Adrenal gland (tissue), 5 donors: ENCODE measurements at regions not wholly inside any gene's neighbourhood (a gene's known extent, or its start where the extent isn't known, plus 50 kb on each side); places are given as distances from the start of the nearest gene placed in this dataset.

Source experiments
- POLR2A ChIP-seq, 2 donors: fragments of 450-650 bp; IDR thresholded peaks; one replicate each; pipeline ENCODE4 v1.6.1; 2017; ENCODE audit warnings: antibody characterized with exemption in 2 of 2, mild to moderate bottlenecking in 2 of 2, moderate library complexity in 1 of 2
- TF ChIP-seq, protein P1 (sequence below), 6 experiments: fragments of 450-650 bp in 4 of 6; fragments of 200-600 bp in 2 of 6; sonication (generic) in 1 of 6; IDR thresholded peaks; 1 replicate in 5 of 6; 2 replicates in 1 of 6; pipeline versions ENCODE4 v1.5.1 to v1.8.0; 2016 to 2021; ENCODE audit warnings: antibody characterized with exemption in 6 of 6, mild to moderate bottlenecking in 2 of 6, moderate library complexity in 1 of 6
- donor health status: DM: no; HTN: no; CAD: no.

DNA sequence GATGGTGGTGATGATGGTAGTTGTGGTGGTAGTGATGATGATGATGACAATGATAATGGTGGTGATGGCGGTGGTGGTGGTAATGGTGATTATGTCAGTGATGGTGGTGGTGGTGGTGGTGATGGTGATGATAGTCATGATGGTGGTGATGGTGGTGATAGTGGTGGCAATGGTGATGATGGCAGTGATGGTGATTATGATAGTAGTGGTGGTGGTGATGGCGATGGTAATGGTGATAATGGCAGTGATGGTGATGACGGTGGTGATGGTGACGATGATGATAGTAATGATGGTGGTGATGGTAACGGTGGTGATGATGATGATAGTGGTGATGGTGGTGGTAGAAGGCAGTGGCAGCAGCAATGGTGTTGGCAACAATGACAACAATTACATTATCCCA lies 55.3 kb downstream of the RBFOX3 start:
- TF ChIP-seq, protein P1, sequence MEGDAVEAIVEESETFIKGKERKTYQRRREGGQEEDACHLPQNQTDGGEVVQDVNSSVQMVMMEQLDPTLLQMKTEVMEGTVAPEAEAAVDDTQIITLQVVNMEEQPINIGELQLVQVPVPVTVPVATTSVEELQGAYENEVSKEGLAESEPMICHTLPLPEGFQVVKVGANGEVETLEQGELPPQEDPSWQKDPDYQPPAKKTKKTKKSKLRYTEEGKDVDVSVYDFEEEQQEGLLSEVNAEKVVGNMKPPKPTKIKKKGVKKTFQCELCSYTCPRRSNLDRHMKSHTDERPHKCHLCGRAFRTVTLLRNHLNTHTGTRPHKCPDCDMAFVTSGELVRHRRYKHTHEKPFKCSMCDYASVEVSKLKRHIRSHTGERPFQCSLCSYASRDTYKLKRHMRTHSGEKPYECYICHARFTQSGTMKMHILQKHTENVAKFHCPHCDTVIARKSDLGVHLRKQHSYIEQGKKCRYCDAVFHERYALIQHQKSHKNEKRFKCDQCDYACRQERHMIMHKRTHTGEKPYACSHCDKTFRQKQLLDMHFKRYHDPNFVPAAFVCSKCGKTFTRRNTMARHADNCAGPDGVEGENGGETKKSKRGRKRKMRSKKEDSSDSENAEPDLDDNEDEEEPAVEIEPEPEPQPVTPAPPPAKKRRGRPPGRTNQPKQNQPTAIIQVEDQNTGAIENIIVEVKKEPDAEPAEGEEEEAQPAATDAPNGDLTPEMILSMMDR (IDR thresholded peaks at IDR 0.05): no peak
- TF ChIP-seq POLR2A (IDR thresholded peaks at IDR 0.05): no peak
